OCI-LY1 (cell line): ENCODE measurements at regions not wholly inside any gene's neighbourhood (a gene's known extent, or its start where the extent isn't known, plus 50 kb on each side); places are given as distances from the start of the nearest gene placed in this dataset.

ENCODE experiments used
- CTCF ChIP-seq: fragments of 200-600 bp; sonication (generic), shearing (Covaris generic); IDR thresholded peaks from 2 replicates; pipeline ENCODE4 v1.5.1; 2017; ENCODE audit warnings: mild to moderate bottlenecking, antibody characterized with exemption, low read length, moderate library complexity, mixed read lengths
- EZH2 ChIP-seq: fragments of 200-600 bp; sonication (generic), shearing (Covaris generic); IDR thresholded peaks from 2 replicates; pipeline ENCODE4 v1.8.0; 2017; ENCODE audit warnings: borderline replicate concordance, mixed run types, mild to moderate bottlenecking, antibody characterized with exemption, low read length, moderate library complexity, mixed read lengths

GRCh38 chr12:89872922-89873630 is 164.4 kb upstream of the ATP2B1 start:
- TF ChIP-seq CTCF (no peak), EZH2 (no peak)
